A549 (cell line): ENCODE measurements at regions not wholly inside any gene's neighbourhood (a gene's known extent, or its start where the extent isn't known, plus 50 kb on each side); places are given as distances from the start of the nearest gene placed in this dataset.

Experiments used
- BCL3 ChIP-seq: fragments of >200 bp; sonication (Bioruptor Twin); formaldehyde crosslinking; IDR thresholded peaks from 3 replicates; pipeline ENCODE4 v1.6.1; 2016
- CBX8 ChIP-seq: fragments of 200-600 bp; sonication (generic); IDR thresholded peaks from 2 replicates; pipeline ENCODE4 v1.6.1; 2016
- CHD2 ChIP-seq: fragments of 150-350 bp; IDR thresholded peaks from 2 replicates; pipeline ENCODE4 v1.6.1; 2014; ENCODE audit warnings: low read length; ENCODE audit not compliant: partially characterized antibody
- CTCF ChIP-seq: fragments of >200 bp; sonication (Bioruptor Twin); formaldehyde crosslinking; IDR thresholded peaks from 3 replicates; pipeline ENCODE4 v1.5.1; 2016
- E2F6 ChIP-seq: IDR thresholded peaks from 2 replicates; pipeline ENCODE4 v1.6.1; 2012; ENCODE audit warnings: low read depth, borderline replicate concordance
- EP300 ChIP-seq, 2 experiments: fragments of >200 bp; sonication (Bioruptor Twin); formaldehyde crosslinking; IDR thresholded peaks; 2 replicates in 1 of 2; 3 replicates in 1 of 2; pipeline ENCODE4 v1.6.1; 2016 to 2017
- ESRRA ChIP-seq: fragments of 150-350 bp; IDR thresholded peaks from 2 replicates; pipeline ENCODE4 v1.6.1; 2014; ENCODE audit warnings: mild to moderate bottlenecking, low read length, borderline replicate concordance
- MYC ChIP-seq: IDR thresholded peaks from 2 replicates; pipeline ENCODE4 v1.6.1; 2012; ENCODE audit warnings: mild to moderate bottlenecking, inconsistent platforms, low read length, improper control_type of control experiment, borderline replicate concordance
- POLR2A ChIP-seq: IDR thresholded peaks from 2 replicates; pipeline ENCODE4 v1.6.1; 2012; ENCODE audit warnings: mild to moderate bottlenecking, low read length
- RAD21 ChIP-seq, 2 experiments: fragments of >200 bp in 1 of 2; sonication (Bioruptor Twin) in 1 of 2; formaldehyde crosslinking in 1 of 2; IDR thresholded peaks in 1 of 2; conservative IDR thresholded peaks in 1 of 2; 2 replicates in 1 of 2; 3 replicates in 1 of 2; pipeline ENCODE4 v1.6.1; 2012 to 2018; ENCODE audit warnings: inconsistent platforms in 1 of 2
- REST ChIP-seq: fragments of 200-600 bp; sonication (generic); IDR thresholded peaks from 2 replicates; pipeline ENCODE4 v1.6.1; 2016; ENCODE audit warnings: antibody characterized with exemption, mild to moderate bottlenecking, moderate library complexity
- RFX5 ChIP-seq: fragments of 450-650 bp; IDR thresholded peaks from 2 replicates; pipeline ENCODE4 v1.7.1; 2014; ENCODE audit warnings: antibody characterized with exemption, mild to moderate bottlenecking, moderate library complexity
- SMC3 ChIP-seq: fragments of >200 bp; sonication (Bioruptor Twin); formaldehyde crosslinking; IDR thresholded peaks from 3 replicates; pipeline ENCODE4 v1.6.1; 2018; ENCODE audit warnings: inconsistent platforms

- no peak for TF ChIP-seq CTCF
- no peak for TF ChIP-seq POLR2A
- TF ChIP-seq MYC, result no peak
- TF ChIP-seq REST, result no peak
- no peak for TF ChIP-seq RFX5
- no peak for TF ChIP-seq ESRRA
- no peak for TF ChIP-seq RAD21 (conservative IDR thresholded peaks at IDR 0.05 in 1 of 2, IDR thresholded peaks at IDR 0.05 in 1 of 2)
- no peak for TF ChIP-seq CBX8
- no peak for TF ChIP-seq EP300 (IDR thresholded peaks at IDR 0.05)
- TF ChIP-seq BCL3, result no peak
- TF ChIP-seq CHD2, result no peak
- TF ChIP-seq SMC3, result no peak
- no peak for TF ChIP-seq E2F6
Observed at GRCh38 chr10:2604891-2605290, 462.5 kb upstream of the PFKP start.
